HS-27A (cell line): ENCODE measurements at regions not wholly inside any gene's neighbourhood (a gene's known extent, or its start where the extent isn't known, plus 50 kb on each side); places are given as distances from the start of the nearest gene placed in this dataset.

Experiments used
- DNase-seq: peaks from one replicate; pipeline ENCODE4 v3.0.0-alpha.2; 2012; ENCODE audit warnings: low read depth, missing footprints

DNA sequence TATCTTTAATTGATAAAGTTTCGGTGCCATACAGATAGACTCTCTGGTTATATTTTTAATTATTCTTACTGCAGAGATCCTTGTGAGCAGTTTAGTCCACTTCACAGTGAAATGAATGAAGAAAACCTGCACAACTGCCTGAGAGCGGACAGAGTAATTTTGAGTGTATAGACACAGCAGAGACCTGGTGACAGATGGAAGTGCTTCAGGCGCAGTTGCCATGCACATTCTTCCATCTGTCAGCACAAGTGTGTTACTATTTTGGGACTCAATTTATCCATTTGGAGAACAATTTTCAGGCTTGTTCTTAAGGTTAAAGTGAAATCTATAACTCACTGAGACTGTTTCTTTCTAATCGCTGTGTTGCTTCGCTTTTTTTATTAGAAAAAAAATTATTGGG, 147.8 kb upstream of the SPHKAP start:
- no peak for DNase-seq

DNA sequence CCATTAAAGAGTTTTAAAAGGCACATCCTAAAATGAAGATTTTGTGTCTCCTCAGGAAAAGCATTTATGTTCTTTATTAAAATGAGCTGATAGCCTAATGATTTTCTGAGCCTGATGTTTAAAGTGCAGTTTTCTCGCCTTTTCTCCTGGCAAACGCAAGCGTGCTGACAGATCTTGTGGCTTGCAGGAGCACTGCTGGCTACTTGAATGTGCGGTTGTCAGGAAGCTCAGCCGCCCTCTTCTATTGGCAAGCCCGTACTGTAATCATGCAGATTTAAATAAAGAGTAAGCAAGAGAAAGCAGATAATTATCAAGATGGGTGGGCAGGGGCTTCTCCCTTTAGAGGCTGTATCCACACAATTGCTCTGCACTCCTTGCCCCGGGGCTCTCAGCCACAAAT, 139.5 kb upstream of the SPHKAP start:
- DNase-seq, result no peak

DNA sequence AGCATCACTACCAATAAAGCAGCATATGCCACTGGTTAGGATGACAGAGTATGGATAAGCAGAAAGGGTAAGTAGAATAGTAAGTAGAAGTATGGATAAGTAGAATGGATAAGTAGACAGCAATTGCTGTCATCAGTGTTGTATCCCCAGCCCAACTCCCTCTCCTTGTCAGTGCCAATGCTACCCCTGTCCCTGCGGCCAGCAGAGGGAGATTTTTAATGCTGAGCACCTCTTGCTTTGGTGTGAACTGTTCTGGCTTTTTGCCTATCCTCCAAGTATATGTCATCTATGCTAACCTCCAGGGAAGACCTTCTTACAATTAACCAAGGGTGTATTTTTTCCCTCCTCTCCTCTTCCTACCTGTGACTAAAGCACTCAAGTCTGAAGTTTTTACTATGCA, 136.7 kb upstream of the SPHKAP start:
- DNase-seq, result no peak

DNA sequence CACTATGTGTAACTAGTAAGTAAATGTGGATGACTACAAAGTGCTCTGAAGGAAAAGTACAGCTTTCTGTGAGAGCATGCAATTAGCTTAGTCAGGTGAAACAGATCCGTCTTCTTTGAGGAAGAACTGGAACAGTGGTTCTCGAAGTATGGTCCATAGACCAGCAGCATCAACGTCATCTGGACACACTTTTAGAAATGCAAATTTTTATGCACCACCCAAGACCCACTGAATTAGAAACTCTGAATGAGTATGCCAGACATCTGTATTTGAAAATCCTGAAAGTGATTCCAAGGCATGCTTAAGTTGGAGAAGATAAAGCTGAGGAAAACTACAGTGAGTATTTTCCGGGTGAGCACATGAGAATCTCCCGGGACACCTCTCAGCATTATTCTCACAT, 130.7 kb upstream of the SPHKAP start:
- DNase-seq, result no peak

DNA sequence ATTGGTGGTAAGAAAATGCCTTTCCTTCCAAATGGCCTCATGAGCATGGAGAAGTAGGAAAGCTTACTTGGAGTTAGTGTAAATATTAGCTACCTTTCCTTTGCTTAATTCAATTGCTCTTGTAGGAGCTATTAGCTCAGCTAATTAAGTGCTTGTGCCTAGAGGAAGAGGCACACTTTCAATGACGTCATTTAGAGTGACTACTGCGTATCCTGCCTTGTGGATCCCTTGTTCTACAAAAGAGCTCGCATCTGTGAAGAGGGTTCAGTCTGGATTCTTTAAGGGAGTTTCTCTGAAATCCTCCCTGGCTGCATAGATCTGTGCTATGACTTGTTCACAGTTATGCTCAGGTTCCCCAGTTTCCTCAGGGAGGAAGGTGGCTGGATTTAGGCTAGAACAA, 122.5 kb upstream of the SPHKAP start:
- DNase-seq, result no peak

DNA sequence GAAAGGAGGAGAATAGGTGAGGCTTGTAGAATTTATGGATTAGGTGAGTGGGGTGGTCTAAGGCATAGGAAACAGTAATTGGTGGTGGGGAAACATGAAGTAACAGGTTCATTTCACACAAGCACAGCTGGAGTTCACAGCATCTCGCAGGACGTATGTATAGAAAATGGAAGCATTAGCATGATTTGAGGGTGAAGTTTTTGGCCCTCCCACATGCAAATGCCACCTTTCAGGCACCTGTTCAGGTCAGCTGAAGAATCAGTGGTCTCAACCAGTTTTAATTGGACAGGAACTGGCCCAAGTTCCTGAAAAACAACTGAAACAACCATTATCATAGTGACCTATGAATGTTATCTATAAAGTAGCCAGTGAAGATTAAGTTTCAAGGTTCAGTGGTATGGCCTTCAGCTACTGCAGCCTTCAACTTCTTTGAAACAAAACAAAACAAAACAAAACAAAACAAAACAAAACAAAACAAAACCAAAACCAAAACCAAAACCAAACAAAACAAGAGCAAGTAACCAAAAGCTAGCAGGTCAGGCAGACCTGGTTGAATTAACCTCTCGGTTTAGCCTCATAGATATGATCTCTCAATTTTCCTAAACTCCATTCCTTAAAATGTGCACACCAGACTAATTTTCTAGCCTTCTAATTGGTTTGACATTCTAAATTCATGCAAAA, 102.1 kb upstream of the SPHKAP start:
- no peak for DNase-seq

DNA sequence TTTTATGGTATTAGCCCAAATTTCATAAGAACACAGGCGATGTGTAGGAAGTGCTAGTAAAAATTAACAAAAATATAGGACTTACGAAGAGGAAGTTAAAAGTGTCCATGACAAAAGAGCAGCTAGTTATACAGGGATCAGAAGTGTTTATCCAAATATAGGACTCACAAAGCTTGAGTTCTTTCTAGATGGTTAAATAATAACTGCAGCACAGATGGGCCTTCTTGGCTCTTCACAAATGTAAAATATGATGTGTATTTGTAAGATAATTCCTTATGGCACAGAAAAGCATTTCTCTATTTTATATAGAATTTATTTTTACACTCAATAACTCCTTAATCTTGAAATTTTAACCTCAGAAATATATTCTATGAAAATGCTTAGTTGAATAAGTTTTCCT, 100.9 kb upstream of the SPHKAP start:
- no peak for DNase-seq

DNA sequence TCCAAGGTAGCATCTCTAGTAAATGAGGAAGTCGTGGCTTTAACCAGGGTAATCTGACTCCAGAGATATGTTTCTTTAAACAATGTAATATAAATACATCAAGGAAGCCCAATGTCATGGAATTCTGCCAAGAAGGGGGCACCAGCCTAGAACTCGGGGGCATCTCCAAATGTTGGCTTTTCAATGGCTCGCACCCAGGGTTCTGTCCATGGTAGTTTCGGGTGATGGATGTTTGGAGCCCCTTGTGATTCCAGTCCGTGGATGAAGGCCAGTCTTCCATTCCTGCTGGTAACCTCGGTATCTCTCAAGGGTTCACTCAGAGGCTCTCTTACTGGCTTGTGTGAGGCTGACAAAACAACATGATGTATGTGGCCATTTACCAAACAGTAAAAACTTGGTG, 91.7 kb upstream of the SPHKAP start:
- DNase-seq, result no peak

DNA sequence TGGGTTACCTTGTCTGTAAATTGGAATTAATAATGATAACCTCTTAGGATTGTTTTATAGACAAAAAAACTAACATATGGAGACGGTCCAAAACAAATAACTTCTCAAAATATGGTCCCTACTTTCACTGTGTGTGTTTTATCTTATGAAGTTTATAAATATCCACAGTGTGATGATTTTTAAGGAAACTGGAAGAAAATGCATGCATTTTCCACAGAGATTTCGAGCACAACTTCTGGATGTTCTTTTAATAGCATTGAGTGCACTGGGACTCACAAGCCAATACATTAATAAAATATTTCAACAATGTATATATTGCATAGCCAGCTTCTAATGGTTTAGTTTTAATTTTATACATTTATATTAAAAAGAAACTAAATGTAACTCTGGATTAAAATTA, 87.9 kb upstream of the SPHKAP start:
- DNase-seq, result no peak

DNA sequence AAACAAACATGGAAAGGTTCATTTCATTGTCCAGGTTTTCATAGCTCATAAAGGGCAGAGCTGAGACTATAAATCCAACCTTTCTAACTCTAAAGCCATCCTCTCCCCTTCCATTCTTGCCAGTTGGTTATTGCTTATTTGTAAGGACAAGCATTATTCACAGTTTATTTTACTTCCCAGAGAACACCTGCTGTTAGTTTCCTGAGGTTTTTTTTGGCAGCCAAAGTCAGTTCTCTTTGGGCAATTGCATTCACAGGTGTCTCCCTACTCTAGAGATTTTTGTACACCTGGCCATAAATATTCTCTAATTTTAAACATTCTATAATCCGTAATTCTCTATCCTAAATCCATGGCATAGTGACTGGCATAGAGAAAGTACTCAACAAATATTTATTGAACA, 87.3 kb upstream of the SPHKAP start:
- DNase-seq, result no peak

DNA sequence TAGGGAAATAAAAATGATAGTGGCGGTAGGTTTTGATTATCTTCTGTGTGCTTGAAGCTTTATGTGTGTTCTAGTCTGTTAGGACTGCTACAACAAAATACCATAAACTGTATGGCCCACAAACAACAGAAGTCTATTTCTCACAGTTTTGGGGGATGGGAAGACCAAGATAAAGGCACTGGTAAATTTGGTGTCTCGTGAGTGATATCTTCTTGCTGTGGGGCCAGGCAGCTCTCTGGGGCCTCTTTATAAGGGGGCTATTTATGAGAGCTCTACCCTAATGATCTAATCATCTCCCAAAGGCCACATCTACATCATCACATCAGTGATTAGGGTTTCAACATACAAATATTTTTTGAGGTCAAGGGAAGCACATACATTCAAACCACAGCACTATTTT, 86.8 kb upstream of the SPHKAP start:
- DNase-seq, result no peak

DNA sequence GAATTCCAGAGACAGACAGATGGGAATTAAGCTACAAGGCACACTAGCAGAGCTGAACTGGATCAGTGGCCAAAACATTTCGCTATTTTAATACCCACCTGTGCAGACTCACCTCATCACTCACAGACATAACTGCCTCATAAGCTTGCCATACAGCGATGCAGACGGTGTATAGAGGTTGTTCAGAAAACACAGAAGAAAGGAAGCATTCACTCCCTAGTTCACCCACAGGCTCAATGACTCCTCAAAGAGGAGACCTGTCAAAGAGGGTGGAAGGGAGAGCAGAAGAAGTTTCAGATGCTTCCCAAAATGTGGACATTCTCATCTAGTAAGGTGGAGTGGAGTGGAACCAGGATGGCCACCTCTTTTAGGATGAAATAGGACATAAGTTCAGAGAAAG, 81.7 kb upstream of the SPHKAP start:
- no peak for DNase-seq

DNA sequence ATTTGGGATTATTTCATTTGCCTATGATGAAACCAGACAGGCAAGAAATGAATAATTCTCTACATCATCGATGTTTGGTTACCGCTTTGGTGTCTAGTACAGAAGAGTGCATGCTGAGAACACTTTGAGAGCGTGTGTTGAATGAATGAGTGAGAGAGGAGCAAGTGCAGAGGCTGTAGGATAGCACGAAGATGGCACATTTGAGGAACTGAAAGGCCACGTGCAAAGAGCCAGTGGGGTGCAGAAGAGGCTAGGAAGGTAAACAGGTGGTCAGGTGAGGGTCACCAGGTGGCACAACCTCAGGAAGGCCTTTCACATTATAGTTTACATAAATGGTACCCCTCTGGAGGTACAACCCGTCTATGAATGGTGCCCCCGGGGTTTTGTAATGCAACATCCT, 80.1 kb upstream of the SPHKAP start:
- no peak for DNase-seq

DNA sequence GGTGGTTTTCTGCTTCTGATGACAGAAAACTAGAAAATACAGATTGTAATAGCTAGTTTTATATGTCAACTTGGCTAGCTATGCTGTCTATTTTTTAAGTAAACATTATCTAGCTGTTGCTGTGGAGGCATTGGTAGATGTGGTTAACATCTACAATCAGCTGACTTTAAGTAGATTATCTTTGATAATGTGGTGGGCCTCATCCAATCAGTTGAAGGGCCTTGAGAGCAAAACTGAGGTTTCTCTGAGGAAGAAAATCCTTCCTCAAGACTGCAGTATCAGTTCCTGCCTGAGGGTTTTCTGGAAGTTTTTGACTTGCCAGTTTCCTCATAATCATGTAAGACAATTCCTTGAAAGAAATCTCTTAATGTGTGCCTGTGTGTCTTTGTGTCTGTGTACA, 75.9 kb upstream of the SPHKAP start:
- no peak for DNase-seq

DNA sequence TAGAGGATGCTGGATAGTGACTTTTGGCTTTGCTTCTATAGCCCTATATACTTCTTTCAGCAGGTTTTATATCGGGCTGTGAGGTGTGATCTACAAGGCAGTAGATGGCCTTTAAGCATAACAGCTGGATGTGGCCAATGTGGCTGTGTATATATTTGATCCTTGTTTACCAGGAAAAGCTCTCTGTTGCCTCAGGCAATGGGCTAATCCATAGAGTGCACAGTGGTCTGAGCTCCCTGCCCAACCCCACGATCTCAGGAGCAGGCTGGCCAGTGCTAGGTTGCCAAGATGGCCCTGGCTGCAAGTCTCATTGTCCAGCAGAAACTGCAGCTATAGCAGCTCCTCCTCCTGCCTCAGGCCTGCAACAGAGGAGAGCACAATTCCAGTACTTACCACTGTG, 72.3 kb upstream of the SPHKAP start:
- no peak for DNase-seq

DNA sequence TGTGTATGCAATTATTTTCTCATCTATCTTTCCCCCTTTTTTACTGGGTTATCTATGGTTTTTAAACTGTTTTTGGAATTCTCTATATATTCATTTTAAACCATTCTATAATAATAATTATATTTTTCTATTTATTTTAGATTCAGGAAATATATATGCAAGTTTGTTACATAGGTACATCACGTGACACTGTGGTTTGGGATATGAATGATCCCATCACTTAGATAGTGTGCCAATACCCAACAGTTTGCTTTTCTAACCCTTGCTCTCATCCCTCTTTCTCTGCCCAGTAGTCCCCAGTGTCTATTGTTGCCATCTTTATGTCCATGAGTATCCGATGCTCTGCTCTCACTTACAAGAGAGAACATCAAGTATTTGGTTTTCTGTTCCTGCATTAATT, 65.8 kb upstream of the SPHKAP start:
- DNase-seq, result no peak

DNA sequence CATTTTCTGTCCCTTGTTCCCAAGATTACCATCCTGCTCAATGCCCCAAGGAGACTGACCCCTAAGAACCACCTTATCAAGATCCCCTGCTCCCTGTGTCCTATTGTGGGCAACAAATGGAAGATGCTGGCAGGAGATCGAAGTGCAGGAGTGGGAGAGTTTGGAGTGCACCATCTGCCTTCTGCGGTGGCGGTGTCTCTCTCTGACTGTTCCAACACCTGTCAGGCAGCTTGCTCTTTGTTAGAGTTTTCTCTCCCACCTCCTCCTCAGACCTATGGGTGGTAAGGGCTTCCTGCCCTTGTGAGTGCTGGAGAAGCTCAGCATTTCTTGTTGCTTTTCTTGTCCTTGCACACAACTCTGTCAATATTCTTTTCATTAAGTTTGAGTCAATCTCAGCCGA, 64.1 kb upstream of the SPHKAP start:
- no peak for DNase-seq

DNA sequence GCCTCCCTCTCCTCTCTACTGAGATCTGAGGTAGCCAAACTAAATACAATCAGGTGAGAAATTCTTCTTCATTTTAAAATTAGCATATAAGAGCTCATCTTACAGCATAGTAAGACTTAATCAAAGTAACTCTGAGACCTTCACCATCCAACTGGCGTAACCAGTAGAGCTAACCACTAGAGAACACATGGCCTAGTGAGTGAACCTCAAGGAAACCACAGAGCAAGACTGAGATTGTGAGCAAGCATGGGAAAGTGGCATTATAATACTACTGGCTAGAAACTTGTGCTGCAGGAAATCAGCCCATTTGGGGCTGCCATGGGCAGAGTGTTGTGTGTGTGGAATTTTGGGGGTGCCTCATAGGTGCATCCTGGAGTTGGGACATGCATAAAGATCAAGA, 61.1 kb upstream of the SPHKAP start:
- DNase-seq, result no peak

DNA sequence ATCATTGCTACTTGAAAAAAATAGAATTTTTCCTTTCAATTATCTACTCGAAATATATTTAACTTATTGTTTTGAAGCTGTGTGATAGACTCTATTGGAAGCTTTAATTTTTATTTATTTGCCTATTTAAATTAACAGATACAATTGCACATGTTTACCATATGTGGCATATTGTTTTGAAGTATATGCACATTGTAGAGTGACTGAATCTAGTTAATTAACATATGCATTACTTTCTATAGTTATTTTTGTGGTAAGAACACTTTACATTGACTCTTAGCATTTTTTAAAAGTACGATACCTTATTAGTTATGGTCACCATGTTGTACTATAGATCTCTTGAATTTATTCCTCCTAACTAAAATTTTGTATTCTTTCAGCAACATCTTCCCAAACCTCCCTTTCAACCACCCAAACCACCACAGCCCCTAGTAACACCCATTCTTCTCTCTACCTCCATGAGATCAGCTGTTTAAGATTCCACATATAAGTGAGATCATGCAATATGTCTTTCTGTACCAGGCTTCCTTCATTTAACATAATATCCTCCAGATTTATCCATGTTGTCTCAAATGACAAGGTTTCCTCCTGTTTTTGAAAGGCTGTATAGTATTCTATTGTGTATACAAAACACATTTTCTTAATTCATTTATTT, 58.5 kb upstream of the SPHKAP start:
- no peak for DNase-seq

DNA sequence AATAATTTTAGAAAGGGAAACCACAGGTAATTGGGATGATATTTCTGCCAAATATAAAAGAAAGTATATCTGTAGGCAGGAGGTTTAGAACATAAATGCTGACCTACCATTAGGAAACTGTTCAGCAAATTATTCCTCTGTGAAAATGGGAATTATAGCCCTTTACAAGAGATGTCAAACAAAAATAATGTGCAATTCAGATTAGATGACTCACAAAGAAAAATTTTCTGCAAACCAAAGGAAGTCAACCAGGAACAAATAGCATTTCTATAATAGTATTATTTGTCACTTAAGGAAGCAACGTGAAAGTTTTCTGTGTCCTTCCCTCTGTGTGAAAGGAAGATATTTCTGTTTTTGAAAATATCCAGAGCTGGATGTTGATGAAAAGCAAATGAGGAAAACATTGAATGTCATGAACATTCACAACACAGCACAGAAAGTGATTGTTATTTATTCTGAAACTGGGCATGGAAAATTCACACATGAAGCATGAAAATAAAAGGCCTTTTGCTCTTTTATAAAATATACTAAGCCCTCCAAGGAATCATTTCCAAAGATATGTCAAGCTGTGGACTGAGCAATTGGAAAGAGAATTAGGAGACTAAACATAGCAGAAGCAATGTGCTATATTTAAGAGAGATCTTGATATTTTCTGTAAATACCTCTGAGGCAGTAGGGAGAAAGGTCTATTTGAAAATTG, 57.9 kb upstream of the SPHKAP start:
- no peak for DNase-seq
